ENCODE measurements at regions not wholly inside any gene's neighbourhood (a gene's known extent, or its start where the extent isn't known, plus 50 kb on each side); places are given as distances from the start of the nearest gene placed in this dataset.

DNA sequence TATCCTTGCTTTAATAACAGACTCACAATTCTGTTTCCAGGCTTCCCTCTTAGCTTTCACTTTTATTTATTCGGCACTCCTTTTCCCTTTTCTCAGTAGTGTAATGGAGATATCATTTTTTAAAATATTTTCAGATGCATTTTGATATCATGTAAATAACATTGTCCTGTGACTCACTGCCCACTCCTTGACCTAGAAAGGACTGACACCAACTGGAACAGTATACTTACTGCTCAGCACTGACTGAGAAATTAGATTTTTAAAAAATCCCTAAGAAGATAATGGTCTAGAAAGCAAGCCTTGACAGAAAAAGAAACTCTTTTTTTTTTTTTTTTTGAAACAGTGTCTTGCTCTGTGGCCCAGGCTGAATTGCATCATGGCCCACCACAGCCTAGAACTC is 118.0 kb upstream of the FSCB start:
- CTCF ChIA-PET = interaction anchor here (1.2 to 1.3 kb wide), 3 partner anchors 9 to 41 kb away, joined by 3 read pairs; no protein-coding TSS in a partner anchor
- POLR2A ChIA-PET = no interaction called here
- DNase-seq (ENCODE audit: extremely low spot score) = no peak
- TF ChIP-seq, protein P1, sequence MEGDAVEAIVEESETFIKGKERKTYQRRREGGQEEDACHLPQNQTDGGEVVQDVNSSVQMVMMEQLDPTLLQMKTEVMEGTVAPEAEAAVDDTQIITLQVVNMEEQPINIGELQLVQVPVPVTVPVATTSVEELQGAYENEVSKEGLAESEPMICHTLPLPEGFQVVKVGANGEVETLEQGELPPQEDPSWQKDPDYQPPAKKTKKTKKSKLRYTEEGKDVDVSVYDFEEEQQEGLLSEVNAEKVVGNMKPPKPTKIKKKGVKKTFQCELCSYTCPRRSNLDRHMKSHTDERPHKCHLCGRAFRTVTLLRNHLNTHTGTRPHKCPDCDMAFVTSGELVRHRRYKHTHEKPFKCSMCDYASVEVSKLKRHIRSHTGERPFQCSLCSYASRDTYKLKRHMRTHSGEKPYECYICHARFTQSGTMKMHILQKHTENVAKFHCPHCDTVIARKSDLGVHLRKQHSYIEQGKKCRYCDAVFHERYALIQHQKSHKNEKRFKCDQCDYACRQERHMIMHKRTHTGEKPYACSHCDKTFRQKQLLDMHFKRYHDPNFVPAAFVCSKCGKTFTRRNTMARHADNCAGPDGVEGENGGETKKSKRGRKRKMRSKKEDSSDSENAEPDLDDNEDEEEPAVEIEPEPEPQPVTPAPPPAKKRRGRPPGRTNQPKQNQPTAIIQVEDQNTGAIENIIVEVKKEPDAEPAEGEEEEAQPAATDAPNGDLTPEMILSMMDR (IDR thresholded peaks at IDR 0.05; ENCODE audit: control extremely low read depth, extremely low read depth, low read depth, missing control alignments) = no peak

GRCh38 chr14:44620121-44621019 is 113.3 kb upstream of the FSCB start:
- POLR2A ChIA-PET = no interaction called here

GRCh38 chr14:44616204-44616603 is 109.1 kb upstream of the FSCB start:
- POLR2A ChIA-PET = no interaction called here
- CTCF ChIA-PET = interaction anchor here (1.4 kb wide), 1 partner anchor 9 kb away, joined by 3 read pairs; no protein-coding TSS in a partner anchor
- no peak for DNase-seq (ENCODE audit: extremely low spot score)
- TF ChIP-seq, protein P1 (IDR thresholded peaks at IDR 0.05; ENCODE audit: control extremely low read depth, extremely low read depth, low read depth, missing control alignments) = no peak

More at GRCh38 chr14:44620121-44621019, 113.3 kb upstream of the FSCB start:
- TF ChIP-seq, protein P1 (IDR thresholded peaks at IDR 0.05; ENCODE audit: control extremely low read depth, extremely low read depth, low read depth, missing control alignments) = no peak
- CTCF ChIA-PET = no interaction called here
- DNase-seq (ENCODE audit: extremely low spot score) = no peak

DNA sequence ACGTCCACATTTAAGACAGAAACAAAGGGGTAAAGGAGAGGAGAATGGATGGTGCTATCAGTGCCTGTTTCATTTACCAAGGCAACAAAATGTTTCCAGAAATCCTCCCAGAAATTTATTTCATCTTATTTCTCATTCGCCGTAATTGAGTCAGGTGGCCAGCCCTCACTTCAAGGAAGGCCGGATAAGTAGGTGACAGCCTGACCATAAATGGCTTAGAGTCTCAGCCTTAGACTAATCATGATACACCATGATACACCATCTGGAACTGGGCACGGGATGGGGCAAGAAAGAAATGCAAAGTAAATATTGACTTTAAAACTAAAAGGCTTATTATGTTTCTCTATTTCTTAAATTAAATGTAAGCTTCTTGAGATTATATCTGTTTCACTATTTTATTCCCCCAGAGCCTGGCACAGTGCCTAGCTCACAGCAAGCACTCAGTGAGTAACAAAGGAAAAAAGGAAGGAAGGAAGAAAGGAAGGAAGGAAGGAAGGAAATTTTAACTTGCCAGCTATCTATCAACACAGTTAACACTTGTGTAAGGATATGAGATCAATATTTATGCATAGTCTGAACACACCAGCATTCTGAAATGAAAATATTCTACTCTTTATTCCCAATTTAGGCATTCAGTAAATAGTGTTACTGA is 106.1 kb upstream of the FSCB start:
- DNase-seq (ENCODE audit: extremely low spot score) = no peak
- POLR2A ChIA-PET = no interaction called here
- TF ChIP-seq, protein P1 (IDR thresholded peaks at IDR 0.05; ENCODE audit: control extremely low read depth, extremely low read depth, low read depth, missing control alignments) = no peak
- CTCF ChIA-PET = no interaction called here

DNA sequence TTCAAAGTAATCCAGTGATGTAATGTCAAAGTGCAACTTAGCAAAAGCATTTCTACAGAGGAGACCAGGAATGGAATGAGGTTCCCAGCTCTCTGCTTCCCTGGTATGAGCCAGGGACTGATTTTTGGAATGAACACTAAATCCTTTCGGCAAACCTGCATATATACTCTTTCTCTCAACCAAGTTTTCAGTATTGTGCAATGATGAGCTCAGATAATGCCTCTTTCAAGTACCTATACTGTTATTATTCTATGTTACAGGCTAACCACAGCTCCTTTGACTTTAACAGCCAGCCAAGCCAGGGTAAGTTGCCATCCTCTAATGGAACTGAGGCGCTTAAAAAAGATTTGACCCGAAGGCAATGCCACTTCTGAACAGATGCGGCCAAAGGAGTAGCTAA is 104.9 kb upstream of the FSCB start:
- POLR2A ChIA-PET = no interaction called here
- DNase-seq (ENCODE audit: extremely low spot score) = no peak
- CTCF ChIA-PET = no interaction called here
- TF ChIP-seq, protein P1 (IDR thresholded peaks at IDR 0.05; ENCODE audit: control extremely low read depth, extremely low read depth, low read depth, missing control alignments) = no peak

DNA sequence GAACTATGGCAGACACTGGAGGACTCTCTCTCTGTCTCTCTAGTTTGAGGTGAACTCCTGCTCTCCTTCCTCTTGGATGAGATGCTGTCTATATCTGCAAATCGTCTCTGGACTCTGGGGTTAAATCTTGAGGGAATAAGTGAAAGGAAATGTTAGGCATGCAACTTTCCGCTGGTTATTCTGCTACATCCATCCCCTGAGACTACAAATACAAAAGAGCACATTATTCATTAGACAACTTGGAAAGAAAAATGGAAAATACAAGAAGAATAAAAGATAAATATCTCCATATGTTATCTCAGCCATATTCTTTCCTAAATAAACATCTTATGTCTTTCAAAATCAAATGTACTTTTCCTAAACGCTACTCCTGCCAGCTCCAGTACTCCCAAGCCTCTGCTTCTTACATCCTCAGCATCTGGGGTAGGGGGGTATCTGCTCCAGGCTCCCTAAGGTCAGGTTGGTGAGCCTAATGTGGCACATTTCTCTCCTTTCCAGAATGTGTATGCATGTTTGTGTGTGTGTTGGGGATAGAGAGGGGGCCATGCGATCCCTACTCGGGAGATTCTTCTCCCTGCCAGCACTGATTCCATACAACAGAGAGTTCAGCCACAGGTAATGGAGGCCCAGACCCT is 102.9 kb upstream of the FSCB start:
- TF ChIP-seq, protein P1 (IDR thresholded peaks at IDR 0.05; ENCODE audit: control extremely low read depth, extremely low read depth, low read depth, missing control alignments) = no peak
- ChIA-PET POLR2A (no interaction called here), CTCF (no interaction called here)
- DNase-seq (ENCODE audit: extremely low spot score) = no peak

Data from GM10248 (cell line).